ENCODE measurements at regions not wholly inside any gene's neighbourhood (a gene's known extent, or its start where the extent isn't known, plus 50 kb on each side); places are given as distances from the start of the nearest gene placed in this dataset.

GRCh38 chr11:128407962-128408361, 179.4 kb downstream of the ETS1 start:
- no peaks in the 10 kb centered on the region for H3K27me3 Mint-ChIP-seq (ENCODE audit: low read depth)
- no peaks in the 10 kb centered on the region for H3K36me3 Mint-ChIP-seq
- TF ChIP-seq E2F1 (CRISPR knock-in tag; IDR thresholded peaks at IDR 0.05) (no peak), ATF1 (CRISPR knock-in tag; IDR thresholded peaks at IDR 0.05) (no peak), ZNF121 (CRISPR knock-in tag; IDR thresholded peaks at IDR 0.05) (no peak), SMAD4 (CRISPR knock-in tag; IDR thresholded peaks at IDR 0.05) (no peak), ZMAT4 (CRISPR knock-in tag; IDR thresholded peaks at IDR 0.05) (no peak), CDX4 (CRISPR knock-in tag; IDR thresholded peaks at IDR 0.05; ENCODE audit: borderline replicate concordance) (no peak), ZNF263 (CRISPR knock-in tag; IDR thresholded peaks at IDR 0.05; ENCODE audit: low read depth) (no peak), ZNF416 (CRISPR knock-in tag; IDR thresholded peaks at IDR 0.05) (no peak), NFE2L1 (CRISPR knock-in tag; IDR thresholded peaks at IDR 0.05) (no peak), ATF3 (CRISPR knock-in tag; conservative IDR thresholded peaks at IDR 0.05) (no peak), SMAD3 (CRISPR knock-in tag; IDR thresholded peaks at IDR 0.05; ENCODE audit: borderline replicate concordance) (no peak), ZNF671 (CRISPR knock-in tag; IDR thresholded peaks at IDR 0.05) (no peak), GTF2I (CRISPR knock-in tag; conservative IDR thresholded peaks at IDR 0.05) (no peak)
- TF ChIP-seq, protein P1, sequence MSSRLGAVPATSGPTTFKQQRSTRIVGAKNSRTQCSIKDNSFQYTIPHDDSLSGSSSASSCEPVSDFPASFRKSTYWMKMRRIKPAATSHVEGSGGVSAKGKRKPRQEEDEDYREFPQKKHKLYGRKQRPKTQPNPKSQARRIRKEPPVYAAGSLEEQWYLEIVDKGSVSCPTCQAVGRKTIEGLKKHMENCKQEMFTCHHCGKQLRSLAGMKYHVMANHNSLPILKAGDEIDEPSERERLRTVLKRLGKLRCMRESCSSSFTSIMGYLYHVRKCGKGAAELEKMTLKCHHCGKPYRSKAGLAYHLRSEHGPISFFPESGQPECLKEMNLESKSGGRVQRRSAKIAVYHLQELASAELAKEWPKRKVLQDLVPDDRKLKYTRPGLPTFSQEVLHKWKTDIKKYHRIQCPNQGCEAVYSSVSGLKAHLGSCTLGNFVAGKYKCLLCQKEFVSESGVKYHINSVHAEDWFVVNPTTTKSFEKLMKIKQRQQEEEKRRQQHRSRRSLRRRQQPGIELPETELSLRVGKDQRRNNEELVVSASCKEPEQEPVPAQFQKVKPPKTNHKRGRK (CRISPR knock-in tag; IDR thresholded peaks at IDR 0.05; ENCODE audit: borderline replicate concordance) = no peak
- TF ChIP-seq, protein P2, sequence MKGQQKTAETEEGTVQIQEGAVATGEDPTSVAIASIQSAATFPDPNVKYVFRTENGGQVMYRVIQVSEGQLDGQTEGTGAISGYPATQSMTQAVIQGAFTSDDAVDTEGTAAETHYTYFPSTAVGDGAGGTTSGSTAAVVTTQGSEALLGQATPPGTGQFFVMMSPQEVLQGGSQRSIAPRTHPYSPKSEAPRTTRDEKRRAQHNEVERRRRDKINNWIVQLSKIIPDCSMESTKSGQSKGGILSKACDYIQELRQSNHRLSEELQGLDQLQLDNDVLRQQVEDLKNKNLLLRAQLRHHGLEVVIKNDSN (CRISPR knock-in tag; IDR thresholded peaks at IDR 0.05) = no peak
- TF ChIP-seq, protein P3, sequence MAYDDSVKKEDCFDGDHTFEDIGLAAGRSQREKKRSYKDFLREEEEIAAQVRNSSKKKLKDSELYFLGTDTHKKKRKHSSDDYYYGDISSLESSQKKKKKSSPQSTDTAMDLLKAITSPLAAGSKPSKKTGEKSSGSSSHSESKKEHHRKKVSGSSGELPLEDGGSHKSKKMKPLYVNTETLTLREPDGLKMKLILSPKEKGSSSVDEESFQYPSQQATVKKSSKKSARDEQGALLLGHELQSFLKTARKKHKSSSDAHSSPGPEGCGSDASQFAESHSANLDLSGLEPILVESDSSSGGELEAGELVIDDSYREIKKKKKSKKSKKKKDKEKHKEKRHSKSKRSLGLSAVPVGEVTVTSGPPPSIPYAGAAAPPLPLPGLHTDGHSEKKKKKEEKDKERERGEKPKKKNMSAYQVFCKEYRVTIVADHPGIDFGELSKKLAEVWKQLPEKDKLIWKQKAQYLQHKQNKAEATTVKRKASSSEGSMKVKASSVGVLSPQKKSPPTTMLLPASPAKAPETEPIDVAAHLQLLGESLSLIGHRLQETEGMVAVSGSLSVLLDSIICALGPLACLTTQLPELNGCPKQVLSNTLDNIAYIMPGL (CRISPR knock-in tag; IDR thresholded peaks at IDR 0.05) = no peak
- TF ChIP-seq, protein P4, sequence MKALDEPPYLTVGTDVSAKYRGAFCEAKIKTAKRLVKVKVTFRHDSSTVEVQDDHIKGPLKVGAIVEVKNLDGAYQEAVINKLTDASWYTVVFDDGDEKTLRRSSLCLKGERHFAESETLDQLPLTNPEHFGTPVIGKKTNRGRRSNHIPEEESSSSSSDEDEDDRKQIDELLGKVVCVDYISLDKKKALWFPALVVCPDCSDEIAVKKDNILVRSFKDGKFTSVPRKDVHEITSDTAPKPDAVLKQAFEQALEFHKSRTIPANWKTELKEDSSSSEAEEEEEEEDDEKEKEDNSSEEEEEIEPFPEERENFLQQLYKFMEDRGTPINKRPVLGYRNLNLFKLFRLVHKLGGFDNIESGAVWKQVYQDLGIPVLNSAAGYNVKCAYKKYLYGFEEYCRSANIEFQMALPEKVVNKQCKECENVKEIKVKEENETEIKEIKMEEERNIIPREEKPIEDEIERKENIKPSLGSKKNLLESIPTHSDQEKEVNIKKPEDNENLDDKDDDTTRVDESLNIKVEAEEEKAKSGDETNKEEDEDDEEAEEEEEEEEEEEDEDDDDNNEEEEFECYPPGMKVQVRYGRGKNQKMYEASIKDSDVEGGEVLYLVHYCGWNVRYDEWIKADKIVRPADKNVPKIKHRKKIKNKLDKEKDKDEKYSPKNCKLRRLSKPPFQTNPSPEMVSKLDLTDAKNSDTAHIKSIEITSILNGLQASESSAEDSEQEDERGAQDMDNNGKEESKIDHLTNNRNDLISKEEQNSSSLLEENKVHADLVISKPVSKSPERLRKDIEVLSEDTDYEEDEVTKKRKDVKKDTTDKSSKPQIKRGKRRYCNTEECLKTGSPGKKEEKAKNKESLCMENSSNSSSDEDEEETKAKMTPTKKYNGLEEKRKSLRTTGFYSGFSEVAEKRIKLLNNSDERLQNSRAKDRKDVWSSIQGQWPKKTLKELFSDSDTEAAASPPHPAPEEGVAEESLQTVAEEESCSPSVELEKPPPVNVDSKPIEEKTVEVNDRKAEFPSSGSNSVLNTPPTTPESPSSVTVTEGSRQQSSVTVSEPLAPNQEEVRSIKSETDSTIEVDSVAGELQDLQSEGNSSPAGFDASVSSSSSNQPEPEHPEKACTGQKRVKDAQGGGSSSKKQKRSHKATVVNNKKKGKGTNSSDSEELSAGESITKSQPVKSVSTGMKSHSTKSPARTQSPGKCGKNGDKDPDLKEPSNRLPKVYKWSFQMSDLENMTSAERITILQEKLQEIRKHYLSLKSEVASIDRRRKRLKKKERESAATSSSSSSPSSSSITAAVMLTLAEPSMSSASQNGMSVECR (CRISPR knock-in tag; IDR thresholded peaks at IDR 0.05; ENCODE audit: borderline replicate concordance) = no peak
- POLR2A ChIA-PET = no interaction called here
- peaks cover 8% of the 10 kb centered on the region for H3K4me1 Mint-ChIP-seq
- H3K27ac Mint-ChIP-seq = no peak overlapping the region
- no peak for ATAC-seq
- no peak overlapping the region for H3K4me3 Mint-ChIP-seq
- no peaks in the 10 kb centered on the region for H3K9me3 Mint-ChIP-seq
- DNase-seq (ENCODE audit: low spot score) = no peak
- CTCF ChIA-PET = no interaction called here

Data from WTC11 (cell line).